ENCODE measurements at regions not wholly inside any gene's neighbourhood (a gene's known extent, or its start where the extent isn't known, plus 50 kb on each side); places are given as distances from the start of the nearest gene placed in this dataset.

DNA sequence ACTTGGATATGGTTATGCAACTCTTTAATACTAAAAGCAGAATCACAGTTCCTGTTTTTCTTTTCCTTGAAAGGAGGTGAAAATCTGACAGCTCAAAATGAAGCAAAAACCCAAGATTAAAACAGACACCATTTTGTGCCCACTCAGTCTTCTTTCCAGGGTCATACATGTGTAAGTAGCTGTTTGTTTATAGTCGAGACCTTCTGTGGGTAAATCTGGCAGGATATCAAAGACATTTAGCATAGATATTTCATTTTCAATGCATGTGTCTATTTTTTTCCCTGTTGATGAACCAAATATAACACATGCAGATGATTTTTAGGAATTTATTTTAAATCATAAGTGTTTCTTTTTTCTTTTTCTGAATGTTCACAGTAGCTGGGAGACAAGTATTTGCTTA lies 398.8 kb downstream of the FOXG1 start (continued):
- TF ChIP-seq SAP30 (IDR thresholded peaks at IDR 0.05; ENCODE audit: insufficient read depth, insufficient replicate concordance, low read length): no peak
- no peak for TF ChIP-seq EP300 (IDR thresholded peaks at IDR 0.05; ENCODE audit: borderline replicate concordance in 1 of 2, low read depth in 2 of 2, low read length in 2 of 2)
- no peak for TF ChIP-seq TEAD4 (IDR thresholded peaks at IDR 0.05; ENCODE audit: low read depth, low read length)
- TF ChIP-seq RFX5 (IDR thresholded peaks at IDR 0.05; ENCODE audit: borderline replicate concordance, low read depth, low read length): no peak
